BJ (cell line): ENCODE measurements at regions not wholly inside any gene's neighbourhood (a gene's known extent, or its start where the extent isn't known, plus 50 kb on each side); places are given as distances from the start of the nearest gene placed in this dataset.
"Not testable (repeated sequence)": the region's sequence is repeated elsewhere in the genome, so short reads cannot be mapped to it uniquely, and the experiment has no call there.

Source experiments
- CTCF ChIA-PET: fragments of 350-600 bp; formaldehyde crosslinking; extraction: SDS; loops from one replicate; lab custom pipeline; 2021; ENCODE audit warnings: antibody characterized with exemption, inconsistent platforms; lab: Yijun Ruan, JAX
- POLR2A ChIA-PET: fragments of 300-600 bp; sonication (Branson Sonifier 250); formaldehyde crosslinking; extraction: SDS; loops from one replicate; lab custom pipeline; 2021; ENCODE audit warnings: antibody characterized with exemption; lab: Charles Lee
- DNase-seq: peaks from one replicate; pipeline ENCODE4 v3.0.0-alpha.2; 2011; ENCODE audit warnings: low read depth
- H3K27me3 ChIP-seq: 2 replicates; pipeline ENCODE4 v1.6.0; 2011; ENCODE audit warnings: low read length; ENCODE audit not compliant: control insufficient read depth, insufficient read depth
- H3K36me3 ChIP-seq: 2 replicates; pipeline ENCODE4 v1.5.1; 2011; ENCODE audit warnings: low read length; ENCODE audit not compliant: control insufficient read depth, insufficient read depth
- H3K4me3 ChIP-seq: 2 replicates; pipeline ENCODE4 v1.5.1; 2011; ENCODE audit warnings: low read depth, mild to moderate bottlenecking, control low read depth, low read length
- TF ChIP-seq, protein P1 (sequence below): IDR thresholded peaks from 2 replicates; pipeline ENCODE4 v1.5.1; 2011; ENCODE audit warnings: low read depth, mild to moderate bottlenecking, control low read depth, inconsistent platforms, low read length, moderate library complexity; ENCODE audit not compliant: insufficient read depth

GRCh38 chr3:74214286-74214685, 400.2 kb downstream of the CNTN3 start:
- no peak for DNase-seq
- H3K27me3 ChIP-seq, result no peaks in the 10 kb centered on the region
- ChIA-PET CTCF (no interaction called here), POLR2A (no interaction called here)
- TF ChIP-seq, protein P1, sequence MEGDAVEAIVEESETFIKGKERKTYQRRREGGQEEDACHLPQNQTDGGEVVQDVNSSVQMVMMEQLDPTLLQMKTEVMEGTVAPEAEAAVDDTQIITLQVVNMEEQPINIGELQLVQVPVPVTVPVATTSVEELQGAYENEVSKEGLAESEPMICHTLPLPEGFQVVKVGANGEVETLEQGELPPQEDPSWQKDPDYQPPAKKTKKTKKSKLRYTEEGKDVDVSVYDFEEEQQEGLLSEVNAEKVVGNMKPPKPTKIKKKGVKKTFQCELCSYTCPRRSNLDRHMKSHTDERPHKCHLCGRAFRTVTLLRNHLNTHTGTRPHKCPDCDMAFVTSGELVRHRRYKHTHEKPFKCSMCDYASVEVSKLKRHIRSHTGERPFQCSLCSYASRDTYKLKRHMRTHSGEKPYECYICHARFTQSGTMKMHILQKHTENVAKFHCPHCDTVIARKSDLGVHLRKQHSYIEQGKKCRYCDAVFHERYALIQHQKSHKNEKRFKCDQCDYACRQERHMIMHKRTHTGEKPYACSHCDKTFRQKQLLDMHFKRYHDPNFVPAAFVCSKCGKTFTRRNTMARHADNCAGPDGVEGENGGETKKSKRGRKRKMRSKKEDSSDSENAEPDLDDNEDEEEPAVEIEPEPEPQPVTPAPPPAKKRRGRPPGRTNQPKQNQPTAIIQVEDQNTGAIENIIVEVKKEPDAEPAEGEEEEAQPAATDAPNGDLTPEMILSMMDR, result no peak
- no peaks in the 10 kb centered on the region for H3K36me3 ChIP-seq
- H3K4me3 ChIP-seq, result no peak overlapping the region

DNA sequence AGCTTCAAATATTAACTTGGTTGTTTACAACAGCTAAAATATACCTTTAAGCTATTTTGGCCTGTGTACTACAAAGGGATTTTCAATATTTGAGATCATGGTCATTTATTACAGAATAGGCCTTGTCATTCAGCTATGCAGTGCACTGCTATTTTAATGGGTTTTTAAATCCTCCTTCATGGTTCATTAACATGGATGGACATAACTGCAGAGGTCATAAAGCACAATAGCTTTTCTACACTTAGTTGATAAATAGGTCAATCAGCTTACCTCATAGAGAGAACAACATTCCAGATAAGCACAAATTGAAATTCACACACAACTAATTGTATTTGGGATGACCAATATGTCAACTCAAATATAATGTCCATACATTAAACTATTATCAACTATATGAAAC, 403.7 kb downstream of the CNTN3 start:
- no peaks in the 10 kb centered on the region for H3K27me3 ChIP-seq
- CTCF ChIA-PET, result no interaction called here

GRCh38 chr3:74200952-74201351, 413.5 kb downstream of the CNTN3 start:
- no peak overlapping the region for H3K4me3 ChIP-seq
- no peaks in the 10 kb centered on the region for H3K36me3 ChIP-seq
- H3K27me3 ChIP-seq, result no peaks in the 10 kb centered on the region
- ChIA-PET POLR2A (no interaction called here), CTCF (interaction anchor here (1.0 kb wide), 1 partner anchor 638 kb away, joined by 3 read pairs; no protein-coding TSS in a partner anchor)
- TF ChIP-seq, protein P1, result no peak
- no peak for DNase-seq

More for the DNA sequence above, 403.7 kb downstream of the CNTN3 start:
- no peaks in the 10 kb centered on the region for H3K36me3 ChIP-seq
- POLR2A ChIA-PET, result no interaction called here
- DNase-seq, result no peak
- H3K4me3 ChIP-seq, result no peak overlapping the region
- TF ChIP-seq, protein P1, result no peak

GRCh38 chr3:74178664-74179063, 435.8 kb downstream of the CNTN3 start:
- POLR2A ChIA-PET, H3K4me3 ChIP-seq, CTCF ChIA-PET, H3K27me3 ChIP-seq, DNase-seq, H3K36me3 ChIP-seq: not testable (repeated sequence)

- no peak for DNase-seq
- Histone ChIP-seq H3K27me3 (no peaks in the 10 kb centered on the region), H3K4me3 (no peak overlapping the region), H3K36me3 (no peaks in the 10 kb centered on the region)
- TF ChIP-seq, protein P1, result no peak
- CTCF ChIA-PET, result no interaction called here
- POLR2A ChIA-PET, result no interaction called here
Measured at GRCh38 chr3:74173090-74173489, 441.4 kb downstream of the CNTN3 start.

GRCh38 chr3:74167926-74168325, 446.5 kb downstream of the CNTN3 start:
- POLR2A ChIA-PET, result no interaction called here
- Histone ChIP-seq H3K36me3 (no peaks in the 10 kb centered on the region), H3K27me3 (no peaks in the 10 kb centered on the region), H3K4me3 (no peak overlapping the region)
- CTCF ChIA-PET, result interaction anchor here (0.6 to 1.0 kb wide), 2 partner anchors 14 to 906 kb away, joined by 3 read pairs; no protein-coding TSS in a partner anchor
- TF ChIP-seq, protein P1, result no peak
- DNase-seq, result no peak
